Dermis microvascular lymphatic vessel endothelial cell (primary cell): ENCODE measurements at regions not wholly inside any gene's neighbourhood (a gene's known extent, or its start where the extent isn't known, plus 50 kb on each side); places are given as distances from the start of the nearest gene placed in this dataset.
"Not testable (repeated sequence)": the region's sequence is repeated elsewhere in the genome, so short reads cannot be mapped to it uniquely, and the experiment has no call there.

Source experiments
- DNase-seq, 2 donors: peaks; one replicate each; pipeline versions ENCODE4 v3.0.0 to v3.0.0-alpha.2; 2010; ENCODE audit warnings: low read depth in 2 of 2

- DNase-seq: no peak
These were observed 122.3 kb upstream of the PMEPA1 start for GRCh38 chr20:57831993-57832585.

GRCh38 chr20:57831326-57831992 is 121.6 kb upstream of the PMEPA1 start:
- no peak for DNase-seq

- no peak for DNase-seq
These were observed 120.7 kb upstream of the PMEPA1 start for GRCh38 chr20:57830515-57830895.

DNA sequence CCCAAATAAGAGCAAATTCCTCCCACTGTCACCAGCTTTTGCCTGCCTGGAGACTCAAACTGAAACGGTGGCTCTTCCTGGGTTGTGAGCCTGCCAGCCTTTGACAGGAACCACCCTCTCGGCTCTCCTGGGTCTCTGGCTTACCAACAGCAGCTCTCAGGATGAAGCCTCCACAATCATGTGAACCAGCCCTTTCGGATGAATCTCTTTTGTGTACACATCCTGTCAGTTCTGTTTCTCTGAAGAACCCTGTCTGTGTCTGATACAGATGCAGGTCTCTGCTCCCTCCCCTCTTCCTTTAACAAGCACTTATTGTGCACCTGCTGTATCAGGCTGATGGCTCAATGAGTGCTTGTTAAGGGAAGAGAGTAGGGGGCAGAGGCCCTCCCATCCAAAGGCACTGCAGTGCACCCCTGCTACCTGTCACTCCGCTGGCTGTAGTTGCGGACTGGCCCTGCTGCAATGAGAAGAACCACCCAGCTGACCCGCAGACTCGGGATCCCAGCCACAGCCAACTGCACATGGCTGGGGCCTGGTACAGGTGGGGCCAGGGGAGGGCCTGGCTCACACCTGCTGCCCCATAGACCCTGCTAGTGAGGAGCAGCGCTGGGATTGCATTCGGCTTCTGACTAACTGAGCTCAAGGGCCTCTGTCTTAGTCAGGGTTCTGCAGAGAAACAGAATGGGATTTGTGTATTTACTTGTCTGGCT is 120.1 kb upstream of the PMEPA1 start:
- no peak for DNase-seq

- no peak for DNase-seq
These were observed 119.5 kb upstream of the PMEPA1 start for GRCh38 chr20:57829336-57829735.

DNA sequence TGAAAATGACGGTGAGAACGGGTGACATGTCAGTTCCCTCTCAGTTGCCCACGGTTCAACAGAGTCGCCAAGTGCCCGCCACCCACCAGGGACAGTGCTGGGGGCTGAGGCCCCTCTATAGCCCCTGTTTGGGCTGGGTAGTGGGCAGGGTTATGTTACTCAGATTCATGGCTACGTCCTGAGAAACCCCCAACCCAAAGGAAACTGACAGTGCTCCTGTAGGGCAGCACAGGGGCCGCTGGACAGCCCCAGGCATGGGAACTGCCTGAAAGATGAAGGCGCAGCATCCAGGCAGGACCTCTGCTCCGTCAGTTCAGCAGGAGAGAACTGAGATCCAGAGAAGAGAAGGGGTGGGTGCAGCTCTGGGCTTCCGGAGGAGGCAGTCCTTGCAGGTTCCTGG is 118.9 kb upstream of the PMEPA1 start:
- DNase-seq: no peak

GRCh38 chr20:57826666-57827287 is 117.0 kb upstream of the PMEPA1 start:
- DNase-seq: no peak

DNA sequence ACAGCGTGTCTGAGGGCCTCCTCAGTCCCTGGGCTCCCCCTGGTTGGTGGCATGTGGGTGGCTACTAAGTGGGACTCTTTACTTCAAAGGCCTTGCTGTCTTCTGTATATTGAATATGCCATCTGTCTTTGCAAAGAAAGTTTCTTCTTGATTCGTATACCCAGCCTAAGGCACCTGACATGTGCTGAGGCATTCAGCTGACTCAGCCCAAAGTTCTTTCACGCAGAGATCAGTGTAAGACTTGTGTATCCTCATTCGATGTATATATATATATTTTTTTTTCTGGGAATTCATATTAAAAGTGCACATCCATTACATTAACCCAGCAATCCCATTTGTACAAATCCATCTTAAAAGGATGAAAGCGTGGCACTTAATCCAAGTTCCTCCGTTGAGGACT is 115.1 kb upstream of the PMEPA1 start:
- DNase-seq: no peak

DNA sequence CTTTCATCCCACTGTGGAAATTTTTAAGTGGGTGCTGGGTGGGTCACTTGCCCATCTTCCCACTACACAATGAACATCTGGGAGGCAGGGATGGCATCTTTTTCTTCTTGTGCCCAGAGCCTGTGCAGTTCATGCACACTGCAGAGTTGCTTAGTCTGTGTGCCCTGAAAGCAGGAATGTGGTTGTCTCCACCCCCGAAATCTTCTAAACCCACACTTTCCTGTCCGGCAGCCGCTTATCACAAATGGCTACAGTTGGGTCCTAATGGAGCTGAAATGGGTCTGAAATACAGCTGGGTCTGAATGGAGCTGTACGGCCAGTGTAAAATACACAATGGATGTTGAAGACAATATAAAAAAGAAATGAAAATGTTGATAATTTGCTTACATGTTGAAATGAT is 112.1 kb upstream of the PMEPA1 start:
- DNase-seq: no peak

DNA sequence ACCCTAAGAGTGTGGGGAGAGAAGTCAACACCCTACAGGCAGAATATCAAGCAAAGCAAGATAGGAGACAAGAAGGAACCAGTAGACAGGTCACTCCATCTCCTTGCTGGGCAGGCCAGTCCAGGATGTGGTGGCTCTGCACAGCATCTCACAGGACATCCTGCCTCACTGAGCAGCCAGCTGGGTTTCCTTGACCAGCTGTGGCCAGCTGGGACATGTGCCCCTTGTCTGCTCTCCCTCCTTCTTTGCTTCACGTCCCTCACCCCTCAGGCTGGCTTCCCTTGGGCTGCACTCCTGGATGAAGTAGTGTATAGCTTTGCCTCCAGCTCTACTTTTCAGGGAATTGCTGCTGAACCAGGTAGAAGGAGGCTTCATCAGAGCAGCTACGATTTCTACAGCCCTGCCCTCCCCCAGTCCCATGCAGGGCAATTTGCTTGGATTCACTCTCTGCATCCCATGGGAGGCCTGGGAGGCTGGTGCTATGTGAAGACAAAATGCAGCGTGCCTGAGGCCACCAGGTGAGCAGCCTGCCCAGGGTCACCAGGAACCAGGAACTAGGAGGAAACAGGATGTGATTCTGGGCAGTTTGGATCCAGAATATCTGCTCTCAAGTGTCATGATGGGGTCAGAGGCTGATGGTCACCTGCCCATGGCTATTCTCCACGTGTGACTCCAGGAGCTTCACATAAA is 110.0 kb upstream of the PMEPA1 start:
- DNase-seq: no peak

DNA sequence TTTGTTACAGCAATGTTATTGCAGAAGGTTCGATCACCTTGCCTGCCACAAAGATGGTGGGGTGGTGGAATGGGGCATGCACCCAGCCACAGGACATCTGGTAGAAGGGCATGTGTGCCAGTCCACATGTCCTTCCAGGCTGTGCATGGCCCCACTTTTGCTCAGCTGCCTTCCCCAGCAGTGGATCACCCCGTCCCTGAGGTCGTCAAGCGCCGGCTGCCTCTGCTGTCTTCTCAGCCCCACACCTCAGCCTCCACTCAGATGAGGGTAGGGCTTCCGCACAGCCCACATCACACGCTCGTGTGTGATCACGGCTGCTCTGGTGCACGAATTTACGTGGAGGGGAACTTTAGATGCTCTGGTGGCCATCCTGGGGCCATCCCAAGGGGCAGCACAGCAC is 109.5 kb upstream of the PMEPA1 start:
- DNase-seq: no peak

DNA sequence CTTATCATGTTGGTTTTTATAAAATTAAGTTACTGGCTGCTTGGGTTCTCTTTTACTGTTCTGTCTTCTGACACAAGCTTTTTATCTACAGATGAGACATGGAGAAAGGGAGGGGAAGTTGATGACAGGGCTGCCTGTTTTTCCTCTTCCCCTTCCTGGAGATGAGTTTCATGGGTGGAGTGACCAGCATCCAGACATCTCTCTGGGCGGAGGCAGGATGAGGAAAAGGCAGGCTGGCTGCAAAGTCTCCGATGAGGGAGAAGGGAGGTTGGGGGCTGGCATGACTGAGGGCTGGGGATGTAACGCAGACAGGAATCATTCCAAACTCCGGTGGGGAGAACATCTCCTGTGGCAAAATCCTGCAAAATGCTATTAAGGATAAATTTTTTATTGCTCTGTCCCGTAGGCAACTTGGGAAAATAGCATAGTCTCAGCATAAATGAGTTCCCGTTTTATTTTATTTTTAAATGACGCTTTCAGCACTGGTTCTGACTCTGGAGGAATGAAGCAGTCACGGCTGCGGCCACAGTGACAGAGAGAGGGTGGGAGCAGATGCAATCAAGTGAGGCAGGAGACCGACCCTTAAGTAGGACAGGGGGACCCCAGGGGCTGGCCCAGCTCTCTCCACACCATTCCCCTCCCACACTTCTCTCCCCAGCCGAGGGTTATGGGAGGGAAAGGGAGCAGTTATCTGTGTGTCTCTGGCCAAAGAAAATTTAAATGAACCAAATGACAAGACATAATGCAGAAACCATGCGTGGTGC is 108.8 kb upstream of the PMEPA1 start:
- no peak for DNase-seq

GRCh38 chr20:57815405-57815804 is 105.6 kb upstream of the PMEPA1 start:
- no peak for DNase-seq

- DNase-seq: no peak
These were observed 104.7 kb upstream of the PMEPA1 start for GRCh38 chr20:57814529-57814928.

- DNase-seq: no peak
These were observed 103.9 kb upstream of the PMEPA1 start for GRCh38 chr20:57813509-57814269.

DNA sequence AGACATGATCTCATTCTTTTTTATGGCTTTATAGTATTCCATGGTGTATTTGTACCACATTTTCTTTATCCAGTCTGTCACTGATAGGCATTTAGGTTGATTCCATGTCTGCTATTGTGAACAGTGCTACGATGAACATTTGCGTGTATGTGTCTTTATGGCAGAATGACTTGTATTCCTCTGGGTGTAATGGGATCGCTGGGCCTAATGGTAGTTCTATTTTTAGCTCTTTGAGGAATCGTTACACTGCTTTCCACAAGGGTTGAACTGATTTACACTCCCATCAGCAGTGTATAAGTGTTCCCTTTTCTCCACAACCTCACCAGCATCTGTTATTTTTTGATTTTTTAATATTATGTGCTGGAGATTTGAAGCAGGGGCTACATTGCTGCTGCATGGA is 102.8 kb upstream of the PMEPA1 start:
- DNase-seq: not testable (repeated sequence)

- DNase-seq: no peak
These were observed 101.7 kb upstream of the PMEPA1 start for GRCh38 chr20:57811374-57812020.

GRCh38 chr20:57810511-57811373 is 100.9 kb upstream of the PMEPA1 start:
- DNase-seq: no peak

DNA sequence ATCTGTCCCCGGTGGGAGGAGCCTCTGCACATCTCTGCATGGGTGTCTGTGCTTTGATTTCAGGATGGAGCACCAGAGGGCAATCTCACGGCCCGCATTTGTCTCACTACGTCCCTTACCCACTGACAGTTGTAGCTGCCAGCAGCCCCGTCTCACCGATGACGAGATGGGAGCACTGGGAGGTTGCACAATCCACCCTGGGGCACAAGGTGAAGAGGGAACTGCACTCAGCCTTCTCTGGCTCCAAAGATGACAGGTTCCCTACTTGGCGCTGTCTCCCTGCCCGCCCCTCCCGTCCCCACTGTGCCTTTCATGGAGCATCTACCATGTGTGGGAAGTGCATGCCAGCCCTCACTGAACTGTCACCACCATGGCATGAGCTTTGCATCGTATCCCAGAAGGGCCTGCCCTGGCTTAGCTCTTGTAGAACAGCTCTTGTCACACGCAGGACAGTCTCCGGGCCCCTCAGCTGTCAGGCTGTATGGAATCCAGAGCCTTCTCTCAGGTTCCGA is 99.9 kb upstream of the PMEPA1 start:
- DNase-seq: no peak
